Liver (tissue), 8 donors: ENCODE measurements at regions not wholly inside any gene's neighbourhood (a gene's known extent, or its start where the extent isn't known, plus 50 kb on each side); places are given as distances from the start of the nearest gene placed in this dataset.

Source experiments
- DNase-seq: peaks from one replicate; pipeline ENCODE4 v3.0.0-alpha.2; 2017; ENCODE audit warnings: low spot score
- H3K27ac ChIP-seq, 2 donors: one replicate each; pipeline ENCODE4 v1.7.0; 2013; ENCODE audit warnings: inconsistent platforms in 2 of 2, low read length in 2 of 2, control low read depth in 1 of 2, low read depth in 1 of 2, mild to moderate bottlenecking in 1 of 2
- H3K27me3 ChIP-seq, 4 donors: one replicate each; pipeline versions ENCODE4 v1.6.1 to v1.7.0; 2013; ENCODE audit warnings: low read length in 3 of 4, inconsistent platforms in 1 of 4, mild to moderate bottlenecking in 1 of 4, moderate library complexity in 1 of 4; ENCODE audit not compliant: control insufficient read depth in 4 of 4, insufficient read depth in 4 of 4
- H3K36me3 ChIP-seq, 4 donors: one replicate each; pipeline versions ENCODE4 v1.6.1 to v1.7.0; 2013; ENCODE audit warnings: low read length in 3 of 4, mild to moderate bottlenecking in 3 of 4, low read depth in 1 of 4, moderate library complexity in 1 of 4; ENCODE audit not compliant: control insufficient read depth in 4 of 4, insufficient read depth in 3 of 4
- H3K4me1 ChIP-seq, 4 donors: one replicate each; pipeline versions ENCODE4 v1.6.1 to v1.7.0; 2013; ENCODE audit warnings: low read length in 3 of 4, mild to moderate bottlenecking in 3 of 4, moderate library complexity in 1 of 4; ENCODE audit not compliant: control insufficient read depth in 4 of 4, insufficient read depth in 4 of 4
- H3K4me3 ChIP-seq, 3 donors: one replicate each; pipeline versions ENCODE4 v1.6.1 to v1.7.0; 2013; ENCODE audit warnings: low read length in 3 of 3, control low read depth in 1 of 3, low read depth in 1 of 3, mild to moderate bottlenecking in 1 of 3
- H3K9ac ChIP-seq, 2 donors: one replicate each; pipeline ENCODE4 v1.7.0; 2013; ENCODE audit warnings: low read length in 2 of 2, mild to moderate bottlenecking in 2 of 2, moderate library complexity in 2 of 2, control low read depth in 1 of 2, low read depth in 1 of 2
- H3K9me3 ChIP-seq, 4 donors: one replicate each; pipeline versions ENCODE4 v1.6.1 to v1.7.0; 2013; ENCODE audit warnings: low read length in 3 of 4; ENCODE audit not compliant: control insufficient read depth in 4 of 4
- EGR1 ChIP-seq, 2 donors: IDR thresholded peaks; 2 replicates each; pipeline ENCODE4 v1.6.1; 2016 to 2018; ENCODE audit warnings: antibody characterized with exemption in 2 of 2, low read depth in 2 of 2
- FOXA1 ChIP-seq: IDR thresholded peaks from 2 replicates; pipeline ENCODE4 v1.6.1; 2016; ENCODE audit warnings: antibody characterized with exemption
- FOXA2 ChIP-seq: IDR thresholded peaks from 2 replicates; pipeline ENCODE4 v1.6.1; 2016; ENCODE audit warnings: antibody characterized with exemption
- GABPA ChIP-seq, 2 donors: IDR thresholded peaks in 1 of 2; conservative IDR thresholded peaks in 1 of 2; 2 replicates each; pipeline ENCODE4 v1.6.1; 2016; ENCODE audit warnings: antibody characterized with exemption in 2 of 2, mild to moderate bottlenecking in 1 of 2, moderate library complexity in 1 of 2
- HNF4A ChIP-seq, 2 donors: conservative IDR thresholded peaks; 2 replicates each; pipeline ENCODE4 v1.6.1; 2016; ENCODE audit warnings: antibody characterized with exemption in 2 of 2, mild to moderate bottlenecking in 2 of 2
- HNF4G ChIP-seq: IDR thresholded peaks from 2 replicates; pipeline ENCODE4 v1.6.1; 2016; ENCODE audit warnings: antibody characterized with exemption
- JUND ChIP-seq, 2 donors: IDR thresholded peaks; 2 replicates each; pipeline ENCODE4 v1.6.1; 2016; ENCODE audit warnings: antibody characterized with exemption in 2 of 2
- MAX ChIP-seq: IDR thresholded peaks from 2 replicates; pipeline ENCODE4 v1.6.1; 2016; ENCODE audit warnings: antibody characterized with exemption
- NR2F2 ChIP-seq: IDR thresholded peaks from 2 replicates; pipeline ENCODE4 v1.6.1; 2016; ENCODE audit warnings: antibody characterized with exemption
- RAD21 ChIP-seq, 2 donors: IDR thresholded peaks; 2 replicates each; pipeline ENCODE4 v1.6.1; 2016; ENCODE audit warnings: antibody characterized with exemption in 2 of 2, mild to moderate bottlenecking in 2 of 2
- REST ChIP-seq: IDR thresholded peaks from 2 replicates; pipeline ENCODE4 v1.6.1; 2016; ENCODE audit warnings: antibody characterized with exemption, mild to moderate bottlenecking
- RXRA ChIP-seq, 2 donors: IDR thresholded peaks; 2 replicates each; pipeline ENCODE4 v1.6.1; 2017 to 2018; ENCODE audit warnings: antibody characterized with exemption in 2 of 2, mild to moderate bottlenecking in 1 of 2
- SP1 ChIP-seq: IDR thresholded peaks from 2 replicates; pipeline ENCODE4 v1.6.1; 2018; ENCODE audit warnings: antibody characterized with exemption, mild to moderate bottlenecking
- TAF1 ChIP-seq: conservative IDR thresholded peaks from 2 replicates; pipeline ENCODE4 v1.6.1; 2016; ENCODE audit warnings: antibody characterized with exemption, mild to moderate bottlenecking
- YY1 ChIP-seq: IDR thresholded peaks from 2 replicates; pipeline ENCODE4 v1.6.1; 2016; ENCODE audit warnings: antibody characterized with exemption, mild to moderate bottlenecking
- WGBS: extraction: QIAGEN DNeasy Blood & Tissue Kit; methylation state at CpG from one replicate; pipeline ENCODE4 v1.1.7; 2013; 5-methylcytosine and 5-hydroxymethylcytosine counted together
- TF ChIP-seq, protein P1 (sequence below): fragments of 150-350 bp; IDR thresholded peaks from 2 replicates; pipeline ENCODE4 v1.5.1; 2017; ENCODE audit warnings: improper control_type of control experiment, low read depth, low read length; ENCODE audit not compliant: missing input control
- TF ChIP-seq, protein P2 (sequence below): IDR thresholded peaks from 2 replicates; pipeline ENCODE4 v1.6.1; 2016; ENCODE audit warnings: antibody characterized with exemption
- donor health status: healthy.
- donor health status: healthy.
- donor health status: healthy.
- donor health status: healthy.
- donor health status: healthy.

DNA sequence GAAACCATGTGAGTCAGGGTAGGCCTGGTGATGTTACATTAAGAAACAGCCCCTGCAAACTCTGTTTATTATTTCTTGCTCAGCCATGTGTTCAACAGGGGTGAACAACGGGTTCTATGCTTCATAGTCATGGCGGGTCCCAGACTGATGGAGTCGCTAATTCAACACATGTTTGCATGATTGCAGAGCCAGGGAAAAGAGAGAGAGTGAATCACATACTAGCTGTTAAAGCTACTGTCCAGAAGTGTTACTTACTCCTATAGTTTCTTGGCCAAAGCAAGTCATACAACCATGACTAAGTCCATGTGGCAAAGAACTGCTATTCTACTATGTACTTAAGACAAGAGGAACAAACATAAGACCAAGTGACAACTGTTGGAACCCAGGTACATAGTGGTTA, 241.2 kb upstream of the SKOR2 start:
- Histone ChIP-seq H3K36me3 (no peaks in the 10 kb centered on the region), H3K4me1 (no peaks in the 10 kb centered on the region), H3K27ac (no peak overlapping the region), H3K4me3 (no peak overlapping the region), H3K27me3 (no peaks in the 10 kb centered on the region), H3K9ac (no peak overlapping the region), H3K9me3 (no peaks in the 10 kb centered on the region)
- WGBS, result 83% methylated on average over 3 of the region's 3 CpGs
- no peak for TF ChIP-seq HNF4G
- TF ChIP-seq MAX, result no peak
- TF ChIP-seq FOXA1, result no peak
- TF ChIP-seq TAF1, result no peak
- TF ChIP-seq JUND (IDR thresholded peaks at IDR 0.05), result no peak
- TF ChIP-seq EGR1 (IDR thresholded peaks at IDR 0.05; ENCODE audit: low read depth in 2 of 2), result no peak
- TF ChIP-seq, protein P1, sequence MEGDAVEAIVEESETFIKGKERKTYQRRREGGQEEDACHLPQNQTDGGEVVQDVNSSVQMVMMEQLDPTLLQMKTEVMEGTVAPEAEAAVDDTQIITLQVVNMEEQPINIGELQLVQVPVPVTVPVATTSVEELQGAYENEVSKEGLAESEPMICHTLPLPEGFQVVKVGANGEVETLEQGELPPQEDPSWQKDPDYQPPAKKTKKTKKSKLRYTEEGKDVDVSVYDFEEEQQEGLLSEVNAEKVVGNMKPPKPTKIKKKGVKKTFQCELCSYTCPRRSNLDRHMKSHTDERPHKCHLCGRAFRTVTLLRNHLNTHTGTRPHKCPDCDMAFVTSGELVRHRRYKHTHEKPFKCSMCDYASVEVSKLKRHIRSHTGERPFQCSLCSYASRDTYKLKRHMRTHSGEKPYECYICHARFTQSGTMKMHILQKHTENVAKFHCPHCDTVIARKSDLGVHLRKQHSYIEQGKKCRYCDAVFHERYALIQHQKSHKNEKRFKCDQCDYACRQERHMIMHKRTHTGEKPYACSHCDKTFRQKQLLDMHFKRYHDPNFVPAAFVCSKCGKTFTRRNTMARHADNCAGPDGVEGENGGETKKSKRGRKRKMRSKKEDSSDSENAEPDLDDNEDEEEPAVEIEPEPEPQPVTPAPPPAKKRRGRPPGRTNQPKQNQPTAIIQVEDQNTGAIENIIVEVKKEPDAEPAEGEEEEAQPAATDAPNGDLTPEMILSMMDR, result no peak
- no peak for TF ChIP-seq YY1
- TF ChIP-seq RAD21 (IDR thresholded peaks at IDR 0.05), result no peak
- TF ChIP-seq, protein P2, sequence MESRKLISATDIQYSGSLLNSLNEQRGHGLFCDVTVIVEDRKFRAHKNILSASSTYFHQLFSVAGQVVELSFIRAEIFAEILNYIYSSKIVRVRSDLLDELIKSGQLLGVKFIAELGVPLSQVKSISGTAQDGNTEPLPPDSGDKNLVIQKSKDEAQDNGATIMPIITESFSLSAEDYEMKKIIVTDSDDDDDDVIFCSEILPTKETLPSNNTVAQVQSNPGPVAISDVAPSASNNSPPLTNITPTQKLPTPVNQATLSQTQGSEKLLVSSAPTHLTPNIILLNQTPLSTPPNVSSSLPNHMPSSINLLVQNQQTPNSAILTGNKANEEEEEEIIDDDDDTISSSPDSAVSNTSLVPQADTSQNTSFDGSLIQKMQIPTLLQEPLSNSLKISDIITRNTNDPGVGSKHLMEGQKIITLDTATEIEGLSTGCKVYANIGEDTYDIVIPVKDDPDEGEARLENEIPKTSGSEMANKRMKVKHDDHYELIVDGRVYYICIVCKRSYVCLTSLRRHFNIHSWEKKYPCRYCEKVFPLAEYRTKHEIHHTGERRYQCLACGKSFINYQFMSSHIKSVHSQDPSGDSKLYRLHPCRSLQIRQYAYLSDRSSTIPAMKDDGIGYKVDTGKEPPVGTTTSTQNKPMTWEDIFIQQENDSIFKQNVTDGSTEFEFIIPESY, result no peak
- DNase-seq, result no peak

- WGBS, result 62% methylated on average over 5 of the region's 5 CpGs
- Histone ChIP-seq H3K27me3 (no peaks in the 10 kb centered on the region), H3K9ac (no peak overlapping the region), H3K27ac (no peak overlapping the region), H3K4me3 (no peak overlapping the region), H3K36me3 (no peaks in the 10 kb centered on the region), H3K9me3 (no peaks in the 10 kb centered on the region), H3K4me1 (no peaks in the 10 kb centered on the region)
- DNase-seq, result no peak
- TF ChIP-seq JUND (IDR thresholded peaks at IDR 0.05), result no peak
- TF ChIP-seq FOXA2, result no peak
- no peak for TF ChIP-seq RXRA (IDR thresholded peaks at IDR 0.05)
- no peak for TF ChIP-seq EGR1 (IDR thresholded peaks at IDR 0.05; ENCODE audit: low read depth in 2 of 2)
- TF ChIP-seq TAF1, result no peak
- TF ChIP-seq, protein P1, result no peak
- TF ChIP-seq, protein P2, result no peak
- TF ChIP-seq GABPA (IDR thresholded peaks at IDR 0.05 in 1 of 2, conservative IDR thresholded peaks at IDR 0.05 in 1 of 2), result no peak
- no peak for TF ChIP-seq SP1
- no peak for TF ChIP-seq HNF4G
- TF ChIP-seq RAD21 (IDR thresholded peaks at IDR 0.05), result no peak
- TF ChIP-seq HNF4A (conservative IDR thresholded peaks at IDR 0.05), result no peak
- TF ChIP-seq FOXA1, result no peak
- TF ChIP-seq REST, result no peak
- no peak for TF ChIP-seq NR2F2
- TF ChIP-seq YY1, result no peak
These were observed 239.4 kb upstream of the SKOR2 start for GRCh38 chr18:47490882-47491281.
